GM23248 (cell line): ENCODE measurements at regions not wholly inside any gene's neighbourhood (a gene's known extent, or its start where the extent isn't known, plus 50 kb on each side); places are given as distances from the start of the nearest gene placed in this dataset.

ENCODE experiments used
- EZH2 ChIP-seq: fragments of 200-600 bp; sonication (generic); IDR thresholded peaks from 2 replicates; pipeline ENCODE4 v1.6.1; 2018; ENCODE audit warnings: antibody characterized with exemption, mild to moderate bottlenecking; ENCODE audit not compliant: insufficient read depth, poor library complexity, severe bottlenecking
- EZH2phosphoT487 ChIP-seq: fragments of 200-600 bp; sonication (generic); IDR thresholded peaks from 2 replicates; pipeline ENCODE4 v1.6.1; 2018; ENCODE audit warnings: antibody characterized with exemption, moderate library complexity, mild to moderate bottlenecking, low read depth; ENCODE audit not compliant: insufficient read depth

- TF ChIP-seq EZH2phosphoT487: no peak
- TF ChIP-seq EZH2: no peak
These were observed 377.0 kb downstream of the PTPRC start for GRCh38 chr1:199015799-199016198.
